Natural killer cell treated with Interleukin-12 subunit alpha and Interleukin-12 subunit beta and Interleukin-15 and Interleukin-18, amount 100 ng/mL, for 72 hours (primary cell): ENCODE measurements at regions not wholly inside any gene's neighbourhood (a gene's known extent, or its start where the extent isn't known, plus 50 kb on each side); places are given as distances from the start of the nearest gene placed in this dataset.

ENCODE experiments used
- ATAC-seq, 2 donors: fragments of 150-1000 bp; cut with Tn5 transposase in 1 of 2; sonication (Bioruptor Pico), chemical (Tn5 transposase) in 1 of 2; 2 replicates each; pipeline ENCODE4 v1.10.0; 2021
- DNase-seq: peaks from one replicate; pipeline ENCODE4 v3.0.0; 2022; ENCODE audit warnings: low spot score
- H3K27ac Mint-ChIP-seq, 2 donors: 1 replicate in 1 of 2; 2 replicates in 1 of 2; pipeline ENCODE4 v1.8.0; 2022; ENCODE audit warnings: mixed read lengths in 2 of 2, mild to moderate bottlenecking in 1 of 2, moderate library complexity in 1 of 2
- H3K27me3 Mint-ChIP-seq, 2 donors: 1 replicate in 1 of 2; 2 replicates in 1 of 2; pipeline ENCODE4 v1.8.0; 2022; ENCODE audit warnings: mixed read lengths in 2 of 2
- H3K36me3 Mint-ChIP-seq: one replicate; pipeline ENCODE4 v1.8.0; 2022; ENCODE audit warnings: mixed read lengths
- H3K4me1 Mint-ChIP-seq, 2 donors: 1 replicate in 1 of 2; 2 replicates in 1 of 2; pipeline ENCODE4 v1.8.0; 2022; ENCODE audit warnings: low read depth in 2 of 2, mixed read lengths in 2 of 2, mild to moderate bottlenecking in 1 of 2
- H3K4me3 Mint-ChIP-seq: one replicate; pipeline ENCODE4 v1.8.0; 2022; ENCODE audit warnings: mixed read lengths
- H3K9me3 Mint-ChIP-seq: 2 replicates; pipeline ENCODE4 v1.8.0; 2022; ENCODE audit warnings: mixed read lengths

- no peaks in the 10 kb centered on the region for H3K9me3 Mint-ChIP-seq
- DNase-seq (no peak), ATAC-seq (no peak)
- H3K36me3 Mint-ChIP-seq = no peaks in the 10 kb centered on the region
- H3K4me3 Mint-ChIP-seq = no peak overlapping the region
- H3K27ac Mint-ChIP-seq = no peak overlapping the region
- peaks cover 0 to 5% of the 10 kb centered on the region in 2 donors for H3K4me1 Mint-ChIP-seq
- H3K27me3 Mint-ChIP-seq = peaks cover 26 to 28% of the 10 kb centered on the region in 2 donors
Measured at GRCh38 chr3:70899816-70900215, 587.4 kb upstream of the MDFIC2 start.

GRCh38 chr3:70890020-70890394 is 577.6 kb upstream of the MDFIC2 start:
- Mint-ChIP-seq H3K36me3 (no peaks in the 10 kb centered on the region), H3K27ac (no peak overlapping the region), H3K9me3 (no peaks in the 10 kb centered on the region), H3K4me3 (no peak overlapping the region), H3K4me1 (no peaks in the 10 kb centered on the region), H3K27me3 (peaks cover 5 to 9% of the 10 kb centered on the region in 2 donors)
- ATAC-seq (no peak), DNase-seq (no peak)

DNA sequence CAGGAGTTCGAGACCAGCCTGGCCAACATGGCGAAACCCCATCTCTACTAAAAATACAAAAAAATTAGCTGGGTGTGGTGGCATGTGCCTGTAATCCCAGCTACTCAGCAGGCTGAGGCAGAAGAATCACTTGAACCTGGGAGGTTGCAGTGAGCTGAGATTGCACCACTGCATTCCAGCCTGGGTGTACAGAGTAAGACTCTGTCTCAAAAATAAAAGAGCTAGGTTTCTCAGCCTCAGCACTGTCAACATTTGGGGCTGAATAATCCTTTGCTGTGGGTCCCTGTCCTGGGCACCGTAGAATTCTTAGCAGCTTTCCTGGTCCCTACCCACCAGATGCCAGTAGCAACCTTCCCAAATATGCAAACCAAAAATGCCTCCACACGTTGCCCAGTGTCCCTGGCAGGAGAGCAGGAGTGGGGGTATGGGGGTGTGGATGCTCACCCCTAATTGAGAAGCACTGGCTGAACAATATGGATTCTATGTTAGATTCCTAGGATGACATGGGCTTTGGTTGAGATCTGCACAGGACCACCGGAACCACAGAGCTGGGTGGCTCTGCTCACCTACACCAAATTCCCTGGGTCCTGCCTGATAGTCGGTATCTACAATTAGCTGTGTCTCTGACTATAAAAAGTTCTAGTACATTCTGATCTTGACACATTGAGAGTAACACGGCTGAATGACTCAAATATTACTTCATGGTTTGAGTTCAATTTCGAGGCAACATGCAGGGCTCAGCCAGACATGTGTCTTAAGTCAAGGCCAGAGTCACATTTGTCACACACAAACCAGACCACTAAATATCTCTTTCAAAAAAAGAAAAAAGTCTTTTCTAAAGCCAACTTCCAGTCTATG is 577.0 kb upstream of the MDFIC2 start:
- Mint-ChIP-seq H3K4me3 (no peak overlapping the region), H3K4me1 (no peaks in the 10 kb centered on the region), H3K36me3 (no peaks in the 10 kb centered on the region), H3K9me3 (no peaks in the 10 kb centered on the region), H3K27ac (no peak overlapping the region), H3K27me3 (peaks cover 5 to 8% of the 10 kb centered on the region in 2 donors)
- no peak for DNase-seq
- ATAC-seq = peak in 1 of 2 donors; percentile 27

GRCh38 chr3:70885636-70886035 is 573.2 kb upstream of the MDFIC2 start:
- Mint-ChIP-seq H3K4me1 (no peaks in the 10 kb centered on the region), H3K36me3 (no peaks in the 10 kb centered on the region), H3K9me3 (no peaks in the 10 kb centered on the region), H3K4me3 (no peak overlapping the region), H3K27me3 (peaks cover 9 to 10% of the 10 kb centered on the region in 2 donors), H3K27ac (no peak overlapping the region)
- ATAC-seq = no peak
- DNase-seq = no peak

DNA sequence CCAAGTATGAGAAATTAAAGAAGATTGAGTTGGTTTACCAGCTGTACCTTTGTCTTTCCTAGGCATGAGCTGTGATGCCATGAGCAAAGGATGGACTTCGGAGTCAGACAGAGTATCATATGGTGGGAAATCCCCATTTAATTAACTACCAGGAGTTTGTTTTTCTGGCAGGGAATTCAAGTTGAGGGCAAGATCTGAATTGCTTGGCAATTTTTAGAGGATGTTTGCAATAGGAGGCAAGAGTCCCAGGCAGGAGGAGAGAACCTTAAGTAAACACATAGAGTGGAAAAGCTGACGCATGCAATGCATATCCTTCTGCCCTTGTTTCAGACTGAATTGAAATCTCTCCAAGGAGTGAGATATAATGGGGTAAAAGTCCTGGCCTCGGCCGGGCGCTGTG is 569.7 kb upstream of the MDFIC2 start:
- Mint-ChIP-seq H3K4me1 (no peaks in the 10 kb centered on the region), H3K4me3 (no peak overlapping the region), H3K27me3 (peaks cover 10 to 21% of the 10 kb centered on the region in 2 donors), H3K36me3 (no peaks in the 10 kb centered on the region), H3K9me3 (no peaks in the 10 kb centered on the region), H3K27ac (no peak overlapping the region)
- no peak for ATAC-seq
- no peak for DNase-seq

DNA sequence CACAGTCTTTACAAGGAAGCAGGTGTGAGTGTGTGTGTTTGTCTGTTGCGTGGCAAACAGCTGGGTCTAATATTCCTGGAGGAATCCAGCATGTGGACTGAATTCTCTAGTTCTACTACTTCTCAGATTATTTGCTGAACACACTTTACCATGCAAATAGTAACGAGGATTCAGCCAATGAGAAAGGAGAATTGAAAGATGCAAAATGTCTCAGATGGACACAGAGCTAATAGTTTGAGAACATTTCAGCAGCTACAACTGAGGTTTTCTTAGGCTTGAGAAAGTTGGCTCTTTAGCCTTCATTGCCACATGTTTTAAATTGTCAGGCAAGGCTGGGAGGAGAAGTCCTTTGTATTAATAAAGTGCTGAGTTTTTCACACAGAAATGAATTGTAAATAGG is 568.0 kb upstream of the MDFIC2 start:
- Mint-ChIP-seq H3K9me3 (no peaks in the 10 kb centered on the region), H3K27me3 (peaks cover 9 to 20% of the 10 kb centered on the region in 2 donors), H3K27ac (no peak overlapping the region), H3K4me3 (no peak overlapping the region), H3K36me3 (no peaks in the 10 kb centered on the region), H3K4me1 (no peaks in the 10 kb centered on the region)
- DNase-seq = no peak
- no peak for ATAC-seq

DNA sequence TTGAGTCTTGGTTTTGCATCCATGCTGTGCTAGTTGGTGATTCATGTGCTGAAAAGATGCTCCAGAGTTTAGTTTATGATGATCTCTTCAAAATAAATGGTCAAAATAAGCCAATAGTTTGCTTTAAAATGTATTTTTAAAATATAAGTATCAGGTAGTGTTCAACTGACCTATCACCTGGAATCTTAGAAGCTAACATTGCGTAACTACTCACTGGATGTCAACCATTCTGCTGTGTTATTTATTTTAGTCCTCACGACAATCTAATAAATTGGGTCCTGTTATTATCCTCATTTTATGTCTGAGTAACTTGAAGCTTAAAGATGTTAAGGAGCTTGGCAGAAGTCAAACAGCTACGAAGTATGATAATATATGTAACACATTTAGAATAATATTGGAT is 563.7 kb upstream of the MDFIC2 start:
- Mint-ChIP-seq H3K4me3 (no peak overlapping the region), H3K9me3 (peaks cover 4% of the 10 kb centered on the region), H3K27ac (no peak overlapping the region), H3K36me3 (peaks cover 7% of the 10 kb centered on the region), H3K27me3 (peaks cover 22 to 28% of the 10 kb centered on the region in 2 donors), H3K4me1 (no peaks in the 10 kb centered on the region)
- no peak for ATAC-seq
- DNase-seq = no peak

DNA sequence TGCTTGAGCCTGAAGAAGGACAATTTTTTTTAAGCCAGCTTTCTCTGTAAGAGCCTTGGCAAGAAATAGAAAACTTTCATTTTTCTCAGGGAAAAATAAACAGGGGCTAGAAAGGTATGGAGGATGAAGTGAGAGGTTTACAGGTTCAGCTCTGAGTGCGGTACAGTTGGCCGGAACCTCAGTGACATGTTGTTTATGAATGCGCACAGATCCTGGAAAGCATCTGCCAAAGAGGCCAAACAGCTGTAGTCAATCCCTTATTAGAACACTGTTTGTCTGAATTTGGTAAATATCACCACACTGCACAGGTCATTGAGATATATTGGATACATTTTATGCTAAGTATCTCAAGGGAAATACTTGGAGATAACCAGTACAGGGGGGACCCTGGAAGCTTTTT is 561.8 kb upstream of the MDFIC2 start:
- peaks cover 7% of the 10 kb centered on the region for H3K36me3 Mint-ChIP-seq
- DNase-seq = no peak
- peaks cover 20 to 33% of the 10 kb centered on the region in 2 donors for H3K27me3 Mint-ChIP-seq
- no peaks in the 10 kb centered on the region for H3K4me1 Mint-ChIP-seq
- H3K4me3 Mint-ChIP-seq = no peak overlapping the region
- H3K27ac Mint-ChIP-seq = no peak overlapping the region
- no peak for ATAC-seq
- H3K9me3 Mint-ChIP-seq = peaks cover 4% of the 10 kb centered on the region

DNA sequence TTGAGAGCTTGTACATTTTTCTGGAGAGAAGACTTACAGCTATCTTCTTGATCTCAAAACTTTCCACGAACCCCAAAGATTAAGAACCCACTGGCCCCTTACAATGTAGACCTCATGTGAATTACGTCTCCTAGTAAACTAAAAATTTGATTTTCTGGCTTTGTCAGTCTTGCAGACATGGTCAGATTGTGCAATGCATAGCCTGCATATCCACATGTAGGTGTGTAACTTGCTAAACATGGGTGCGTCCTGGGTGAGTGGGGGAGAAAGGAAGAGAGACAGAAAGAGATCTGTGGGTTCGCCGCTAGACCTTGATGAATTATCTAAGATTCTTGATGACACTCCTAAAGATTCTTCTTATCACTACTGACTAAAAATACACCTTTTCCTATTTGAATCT is 561.2 kb upstream of the MDFIC2 start:
- Mint-ChIP-seq H3K27ac (no peak overlapping the region), H3K36me3 (peaks cover 7% of the 10 kb centered on the region), H3K27me3 (peaks cover 18 to 38% of the 10 kb centered on the region in 2 donors), H3K4me1 (no peaks in the 10 kb centered on the region), H3K9me3 (peaks cover 4% of the 10 kb centered on the region), H3K4me3 (no peak overlapping the region)
- ATAC-seq (no peak), DNase-seq (no peak)

DNA sequence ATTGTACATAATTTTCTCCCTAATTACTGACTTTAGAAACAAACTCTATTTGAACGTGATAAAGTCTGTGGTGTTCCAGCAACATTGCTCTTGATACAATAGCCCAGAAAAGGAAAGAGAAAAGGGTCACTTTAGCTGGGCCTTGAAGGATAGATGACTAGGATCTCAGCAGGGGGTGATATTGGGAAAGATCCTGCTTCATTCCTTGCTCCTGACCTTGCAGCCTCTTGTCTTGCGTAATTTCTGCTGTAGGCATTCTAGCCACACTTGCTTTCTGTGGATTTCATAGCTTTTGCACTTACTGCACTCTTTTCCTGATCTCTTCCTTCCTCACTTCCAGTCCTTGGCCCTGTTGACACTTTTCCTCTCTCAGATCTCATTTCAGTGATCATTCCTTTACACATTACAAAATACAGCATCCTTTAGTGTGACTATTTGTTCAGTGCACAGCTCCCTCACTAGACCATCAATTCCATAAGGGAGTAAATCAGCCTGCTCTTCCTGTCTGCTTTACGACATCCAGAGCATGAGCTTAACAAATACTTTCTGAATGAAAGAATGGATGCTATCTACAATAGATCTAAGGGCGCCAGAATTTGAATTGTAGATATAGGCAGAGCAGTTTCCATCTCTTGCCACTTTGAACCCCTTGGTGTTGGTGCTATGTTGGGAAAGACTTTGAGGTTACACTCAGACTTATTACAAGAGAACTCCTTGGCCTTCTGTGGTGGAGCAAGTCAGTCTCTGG is 559.6 kb upstream of the MDFIC2 start:
- no peak for DNase-seq
- H3K27me3 Mint-ChIP-seq = peaks cover 10 to 46% of the 10 kb centered on the region in 2 donors
- no peak overlapping the region for H3K27ac Mint-ChIP-seq
- H3K9me3 Mint-ChIP-seq = peaks cover 4% of the 10 kb centered on the region
- H3K4me1 Mint-ChIP-seq = no peaks in the 10 kb centered on the region
- ATAC-seq = no peak
- peaks cover 7% of the 10 kb centered on the region for H3K36me3 Mint-ChIP-seq
- H3K4me3 Mint-ChIP-seq = no peak overlapping the region

DNA sequence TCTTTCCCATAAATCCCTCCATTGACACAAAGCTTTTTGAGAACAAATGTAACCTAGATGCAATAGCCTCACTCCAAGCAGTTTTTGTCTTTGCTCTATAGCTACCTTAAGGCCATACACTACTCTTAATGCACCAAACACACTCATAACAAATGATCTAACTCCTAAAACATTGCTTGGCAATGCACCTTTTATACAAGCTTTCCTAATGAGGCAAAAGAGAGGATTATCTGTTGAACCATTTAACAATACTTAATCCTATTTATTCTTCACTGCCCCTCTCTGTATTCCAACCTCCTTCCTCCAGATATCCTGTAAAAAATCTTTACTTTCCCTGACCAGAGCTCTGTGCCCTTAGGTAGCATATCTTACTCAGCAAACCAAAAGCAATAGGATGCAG is 558.1 kb upstream of the MDFIC2 start:
- no peaks in the 10 kb centered on the region for H3K4me1 Mint-ChIP-seq
- no peak overlapping the region for H3K27ac Mint-ChIP-seq
- H3K36me3 Mint-ChIP-seq = peaks cover 7% of the 10 kb centered on the region
- no peak for ATAC-seq
- no peak overlapping the region for H3K4me3 Mint-ChIP-seq
- DNase-seq = no peak
- peaks cover 4% of the 10 kb centered on the region for H3K9me3 Mint-ChIP-seq
- H3K27me3 Mint-ChIP-seq = peaks cover 9 to 47% of the 10 kb centered on the region in 2 donors

DNA sequence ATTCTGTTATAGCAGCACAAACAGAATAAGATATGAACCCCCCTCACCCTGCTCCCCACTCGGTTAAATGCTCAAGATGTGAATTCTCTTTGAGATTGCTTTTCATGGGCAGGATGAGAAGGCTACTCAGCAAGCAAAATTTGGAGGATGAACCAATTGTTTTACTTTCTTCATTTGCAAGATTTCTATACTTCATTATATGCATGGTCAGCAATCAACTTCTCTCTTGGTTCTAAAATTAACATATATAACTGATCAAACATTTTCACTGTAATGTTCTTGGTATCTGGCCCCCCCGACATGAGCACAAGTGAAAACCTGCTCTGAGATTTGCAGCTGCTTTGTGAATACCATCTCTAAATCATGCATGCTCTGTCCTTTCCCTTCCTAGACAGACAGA is 556.1 kb upstream of the MDFIC2 start:
- Mint-ChIP-seq H3K27me3 (peaks cover 12 to 48% of the 10 kb centered on the region in 2 donors), H3K4me1 (no peaks in the 10 kb centered on the region), H3K36me3 (peaks cover 7% of the 10 kb centered on the region), H3K9me3 (peaks cover 4% of the 10 kb centered on the region), H3K27ac (no peak overlapping the region), H3K4me3 (no peak overlapping the region)
- ATAC-seq (no peak), DNase-seq (no peak)

DNA sequence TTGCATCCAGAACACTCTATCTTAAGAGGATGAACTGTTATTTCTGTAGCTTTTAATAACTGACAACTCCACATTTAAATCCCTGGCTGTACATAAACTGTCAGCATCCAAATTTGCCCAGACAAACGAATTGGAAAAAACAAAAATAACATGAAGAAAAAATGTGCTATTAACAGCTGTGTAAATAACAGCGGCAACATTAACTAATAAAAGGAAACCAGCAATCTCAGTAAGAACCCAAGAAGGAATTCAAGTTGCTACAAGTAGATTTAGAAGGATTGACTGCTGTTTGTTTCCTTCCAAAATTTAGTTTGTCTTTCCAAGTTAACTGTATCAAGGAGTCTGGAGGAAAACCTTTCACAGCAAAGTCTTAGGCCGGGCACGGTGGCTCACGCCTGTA is 550.6 kb upstream of the MDFIC2 start:
- no peak for DNase-seq
- no peak for ATAC-seq
- H3K36me3 Mint-ChIP-seq = no peaks in the 10 kb centered on the region
- no peaks in the 10 kb centered on the region for H3K9me3 Mint-ChIP-seq
- H3K27me3 Mint-ChIP-seq = peaks cover 13 to 34% of the 10 kb centered on the region in 2 donors
- no peaks in the 10 kb centered on the region for H3K4me1 Mint-ChIP-seq
- H3K4me3 Mint-ChIP-seq = no peak overlapping the region
- no peak overlapping the region for H3K27ac Mint-ChIP-seq

DNA sequence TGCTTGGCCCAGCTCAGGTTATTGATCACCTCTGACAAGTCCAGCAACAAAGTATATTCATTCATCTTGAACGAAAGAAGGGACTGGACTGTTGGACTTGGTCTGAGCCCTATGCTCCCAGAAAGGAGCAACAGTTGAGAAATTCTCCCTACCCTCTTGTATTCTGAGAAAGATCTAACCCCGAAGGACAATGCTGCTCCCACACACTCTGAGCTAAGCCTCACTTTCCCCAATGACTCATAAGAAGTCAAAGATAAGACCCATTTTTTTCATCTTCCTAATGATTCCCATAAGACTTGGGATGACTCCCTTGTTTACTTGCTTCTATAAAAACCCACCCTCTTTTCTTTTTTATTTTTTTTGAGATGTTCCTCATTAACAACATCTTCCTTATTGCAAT is 549.4 kb upstream of the MDFIC2 start:
- H3K9me3 Mint-ChIP-seq = no peaks in the 10 kb centered on the region
- no peaks in the 10 kb centered on the region for H3K36me3 Mint-ChIP-seq
- H3K4me3 Mint-ChIP-seq = no peak overlapping the region
- H3K4me1 Mint-ChIP-seq = peaks cover 1% of the 10 kb centered on the region in 2 donors
- DNase-seq (no peak), ATAC-seq (no peak)
- no peak overlapping the region for H3K27ac Mint-ChIP-seq
- H3K27me3 Mint-ChIP-seq = peaks cover 10 to 29% of the 10 kb centered on the region in 2 donors
